Hematopoietic multipotent progenitor cell treated with erythropoietin and hydrocortisone succinate and interleukin-3 and kit ligand, for 17 days (in vitro differentiated cells): ENCODE measurements at regions not wholly inside any gene's neighbourhood (a gene's known extent, or its start where the extent isn't known, plus 50 kb on each side); places are given as distances from the start of the nearest gene placed in this dataset.

Experiments used
- DNase-seq: peaks from one replicate; pipeline ENCODE4 v3.0.0-alpha.2; 2015; ENCODE audit warnings: low spot score

- DNase-seq: no peak
Observed at GRCh38 chr11:127135256-127135655, 134.7 kb upstream of the KIRREL3 start.

- DNase-seq: no peak
Observed at GRCh38 chr11:127133061-127133460, 132.5 kb upstream of the KIRREL3 start.

GRCh38 chr11:127130321-127130720 is 129.8 kb upstream of the KIRREL3 start:
- DNase-seq: no peak

GRCh38 chr11:127126986-127127385 is 126.4 kb upstream of the KIRREL3 start:
- DNase-seq: no peak

- no peak for DNase-seq
Observed at GRCh38 chr11:127119356-127119755, 118.8 kb upstream of the KIRREL3 start.

- no peak for DNase-seq
Observed at GRCh38 chr11:127118811-127119210, 118.2 kb upstream of the KIRREL3 start.

GRCh38 chr11:127117231-127117739 is 116.7 kb upstream of the KIRREL3 start:
- no peak for DNase-seq

GRCh38 chr11:127115844-127116243 is 115.3 kb upstream of the KIRREL3 start:
- no peak for DNase-seq

GRCh38 chr11:127114035-127114434 is 113.5 kb upstream of the KIRREL3 start:
- DNase-seq: no peak

GRCh38 chr11:127110542-127110941 is 110.0 kb upstream of the KIRREL3 start:
- no peak for DNase-seq

GRCh38 chr11:127109796-127110480 is 109.4 kb upstream of the KIRREL3 start:
- DNase-seq: no peak

- no peak for DNase-seq
Observed at GRCh38 chr11:127108838-127109237, 108.3 kb upstream of the KIRREL3 start.

GRCh38 chr11:127106938-127107337 is 106.4 kb upstream of the KIRREL3 start:
- no peak for DNase-seq

- no peak for DNase-seq
Observed at GRCh38 chr11:127105593-127106541, 105.3 kb upstream of the KIRREL3 start.

GRCh38 chr11:127103586-127104388 is 103.2 kb upstream of the KIRREL3 start:
- DNase-seq: no peak

- DNase-seq: no peak
Observed at GRCh38 chr11:127098684-127099083, 98.1 kb upstream of the KIRREL3 start.

- DNase-seq: no peak
Observed at GRCh38 chr11:127080735-127081134, 80.2 kb upstream of the KIRREL3 start.

- DNase-seq: no peak
Observed at GRCh38 chr11:127075758-127076157, 75.2 kb upstream of the KIRREL3 start.

- no peak for DNase-seq
Observed at GRCh38 chr11:127074151-127074761, 73.7 kb upstream of the KIRREL3 start.

- DNase-seq: no peak
Observed at GRCh38 chr11:127073621-127074020, 73.1 kb upstream of the KIRREL3 start.

- DNase-seq: no peak
Observed at GRCh38 chr11:127071606-127072005, 71.0 kb upstream of the KIRREL3 start.

- DNase-seq: no peak
Observed at GRCh38 chr11:127070808-127071207, 70.2 kb upstream of the KIRREL3 start.
